HG03108 (cell line): ENCODE measurements at regions not wholly inside any gene's neighbourhood (a gene's known extent, or its start where the extent isn't known, plus 50 kb on each side); places are given as distances from the start of the nearest gene placed in this dataset.

Source experiments
- ATAC-seq: cut with Tn5 transposase; IDR thresholded peaks from one replicate; pipeline ENCODE4 v1.9.1; 2021; ENCODE audit warnings: moderate library complexity; ENCODE audit not compliant: unreplicated experiment

GRCh38 chr11:19410032-19410431 lies 169.3 kb upstream of the E2F8 start:
- peak; percentile 71 for ATAC-seq

DNA sequence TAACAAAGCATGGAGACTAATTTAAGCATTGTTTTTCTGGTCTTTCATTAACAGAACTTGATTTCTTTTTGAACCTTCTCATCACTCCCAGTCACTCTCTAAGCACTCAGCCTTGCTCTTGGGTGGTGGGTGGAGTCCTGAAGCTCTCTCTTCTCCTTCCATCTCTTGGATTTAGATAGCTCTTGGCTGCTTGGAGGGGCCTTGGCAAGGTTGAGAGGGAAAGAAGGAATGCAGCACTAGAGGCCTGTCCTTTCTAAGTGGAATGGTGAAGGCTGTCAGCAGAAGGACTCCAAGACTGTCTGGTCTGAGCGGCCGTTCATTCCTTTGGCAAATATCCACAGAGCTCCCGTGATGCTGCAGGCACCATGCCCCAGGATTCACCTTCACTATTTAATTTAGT lies 168.6 kb upstream of the E2F8 start:
- no peak for ATAC-seq

GRCh38 chr11:19407677-19408270 lies 167.0 kb upstream of the E2F8 start:
- no peak for ATAC-seq

- ATAC-seq, result no peak
Measured at GRCh38 chr11:19405966-19406365, 165.2 kb upstream of the E2F8 start.

DNA sequence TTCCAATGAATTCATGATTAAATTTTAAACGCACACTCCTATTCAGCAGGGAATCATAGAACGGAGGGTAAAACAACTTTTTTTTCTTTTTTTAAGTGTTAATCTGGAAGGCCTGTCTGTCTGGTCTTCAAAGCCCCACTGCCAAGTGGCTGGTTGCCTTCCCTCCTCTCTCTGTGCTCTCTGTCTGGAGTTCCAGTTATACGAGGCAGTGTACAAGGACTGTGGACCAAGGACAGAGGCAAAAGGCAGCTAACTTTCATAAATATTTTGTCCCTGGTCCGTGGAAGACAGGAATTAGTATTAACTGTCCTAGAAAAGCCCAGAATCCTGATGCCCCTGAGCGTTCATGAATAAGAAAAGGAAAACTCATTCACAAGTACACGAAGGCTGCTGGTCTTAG lies 164.0 kb upstream of the E2F8 start:
- no peak for ATAC-seq

DNA sequence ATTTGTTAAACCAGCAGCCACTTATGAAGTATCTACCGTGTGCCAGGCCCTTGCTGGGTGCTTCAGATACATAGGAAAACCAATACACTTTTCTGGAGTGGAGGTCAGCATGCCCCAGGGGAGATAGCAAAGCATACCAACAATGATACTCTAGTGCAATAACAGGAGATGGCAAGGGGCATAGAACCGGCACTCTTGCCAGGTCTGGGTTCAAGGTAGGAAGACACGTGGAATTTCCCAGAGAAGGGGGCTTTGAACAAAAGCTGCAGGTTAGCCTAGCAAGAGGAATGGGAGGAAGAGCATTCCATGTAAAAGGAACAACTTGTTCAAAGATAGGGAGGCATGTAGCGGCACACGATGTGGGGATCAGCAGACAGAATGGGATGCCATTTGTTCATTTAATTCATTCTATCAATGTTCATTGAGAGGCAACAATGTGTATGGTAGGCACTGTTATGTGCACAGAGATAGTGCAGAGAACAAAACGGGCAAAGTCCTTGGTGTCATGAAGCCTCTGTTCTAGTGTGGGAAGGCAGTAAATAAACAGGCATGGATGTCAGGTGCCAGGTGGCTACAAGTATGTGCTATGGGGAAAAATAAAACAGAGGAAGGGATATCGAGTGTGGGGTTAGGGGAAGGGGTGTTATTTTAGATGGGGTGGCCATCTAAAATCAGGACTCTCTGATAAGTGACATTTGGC lies 162.6 kb upstream of the E2F8 start:
- ATAC-seq, result no peak

GRCh38 chr11:19400296-19400695 lies 159.6 kb upstream of the E2F8 start:
- no peak for ATAC-seq

DNA sequence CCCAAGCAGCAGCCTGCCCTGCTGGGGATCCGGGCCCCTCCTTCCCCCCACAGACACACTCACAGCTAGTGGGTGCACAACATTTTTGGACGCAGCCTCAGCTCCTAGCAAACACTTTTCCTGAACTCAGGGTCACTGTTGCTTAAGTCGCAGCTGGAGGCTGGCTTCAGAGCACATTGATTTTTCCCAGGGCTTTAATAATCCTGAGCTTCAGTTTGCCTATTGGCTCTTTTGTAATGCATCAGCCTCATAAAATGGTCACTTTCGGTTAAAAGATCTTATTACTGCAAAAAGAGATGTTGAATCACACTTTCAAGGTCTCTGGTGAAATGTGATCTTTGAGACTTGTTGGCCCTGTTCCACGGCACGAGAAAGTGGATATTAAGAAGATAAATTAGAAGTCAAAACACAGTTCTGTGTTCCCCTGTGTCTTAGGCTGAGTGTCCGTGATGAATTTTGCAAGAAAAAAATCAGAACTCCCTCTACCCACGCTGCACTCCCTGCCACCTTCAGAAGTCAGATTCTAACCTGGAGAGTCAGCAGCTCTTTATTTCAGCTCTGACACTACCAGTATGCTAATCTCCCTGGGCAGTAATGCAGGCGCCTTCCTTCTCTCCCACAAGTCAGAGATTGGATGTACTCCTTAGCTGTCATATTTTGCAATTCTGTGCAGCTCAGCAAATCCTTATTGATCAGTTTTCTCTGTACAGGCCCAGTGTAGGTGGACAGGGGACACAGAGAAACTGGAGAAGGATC lies 158.2 kb upstream of the E2F8 start:
- no peak for ATAC-seq

DNA sequence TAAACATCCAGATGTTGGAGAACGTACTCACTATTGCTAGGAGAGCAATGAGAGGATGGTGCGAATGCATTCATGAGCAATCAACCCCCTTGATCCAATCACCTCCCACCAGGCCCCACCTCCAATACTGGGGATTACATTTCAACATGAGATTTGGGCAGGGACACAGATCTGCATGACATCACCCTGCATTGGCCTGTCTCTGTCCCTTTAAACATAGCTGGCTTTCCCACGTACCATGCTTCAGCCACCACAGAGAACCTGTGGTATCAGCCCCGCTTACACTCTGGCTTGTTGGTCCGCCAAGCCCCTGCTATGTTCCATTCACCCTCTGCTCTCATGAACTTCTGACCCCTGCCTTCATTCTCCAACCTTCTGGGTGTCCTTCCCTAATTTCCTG lies 157.5 kb upstream of the E2F8 start:
- ATAC-seq, result no peak

DNA sequence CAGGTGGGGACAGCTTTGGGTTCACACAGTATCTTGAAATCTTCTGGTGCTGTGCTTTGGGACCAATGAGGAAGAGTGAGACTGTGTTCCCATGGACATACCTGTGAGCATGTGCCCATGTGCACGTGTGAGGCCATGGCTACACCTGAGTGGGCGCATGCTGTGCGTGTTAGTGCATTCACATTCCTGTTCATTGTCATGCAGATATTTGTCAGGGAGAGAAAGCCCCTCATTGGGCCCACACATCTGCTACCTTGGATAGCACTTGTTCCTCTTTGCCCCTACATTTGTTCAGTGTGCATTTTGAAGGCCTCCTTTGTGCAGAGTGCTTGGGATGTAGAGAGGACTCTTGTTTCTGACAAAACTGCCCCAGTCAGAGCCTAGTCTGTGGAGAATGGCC lies 154.3 kb upstream of the E2F8 start:
- ATAC-seq, result no peak

DNA sequence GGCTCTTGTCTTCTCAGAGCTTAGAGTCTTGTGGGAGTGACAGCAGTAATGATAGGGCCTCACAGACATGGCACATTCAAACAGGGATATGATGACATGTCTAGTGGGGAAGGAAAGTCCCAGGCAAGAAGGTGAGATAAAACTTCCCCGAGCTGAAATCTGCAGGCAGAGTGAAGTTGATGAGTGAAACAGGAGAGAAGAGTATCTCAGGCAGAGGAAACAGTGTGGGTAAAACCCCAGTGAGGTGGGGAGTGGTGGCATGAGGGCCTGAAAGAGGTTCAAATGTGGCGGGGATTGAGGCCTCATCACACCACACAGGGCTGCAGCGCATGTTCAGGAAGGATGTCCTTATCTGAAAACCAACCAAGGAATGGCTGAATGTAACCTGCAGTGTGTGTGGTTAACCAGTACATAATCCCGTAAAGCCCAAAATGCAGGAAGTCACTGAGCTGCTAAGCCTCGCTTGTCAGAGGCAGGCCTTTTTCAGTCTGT lies 153.8 kb upstream of the E2F8 start:
- peak; percentile 62 for ATAC-seq

DNA sequence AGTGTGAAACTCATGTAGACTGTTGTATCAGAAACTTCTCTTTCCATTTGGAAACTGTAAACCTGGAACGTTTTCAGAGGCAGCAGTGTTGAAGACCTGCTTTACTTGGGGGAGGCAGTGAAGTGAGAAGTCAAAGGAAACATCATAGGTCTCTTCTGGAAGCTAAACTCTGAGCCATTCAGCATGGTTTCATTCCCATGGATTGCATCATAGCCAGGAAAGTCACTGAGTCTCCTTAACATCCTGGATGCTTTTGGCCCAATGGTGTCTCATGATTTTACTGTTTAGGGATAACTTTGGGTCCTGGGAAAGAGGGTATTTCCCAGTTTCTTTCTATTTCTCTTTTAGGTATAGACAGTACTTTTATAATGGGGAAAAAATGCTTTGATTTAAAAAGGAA lies 153.2 kb upstream of the E2F8 start:
- ATAC-seq, result no peak

- no peak for ATAC-seq
Measured at GRCh38 chr11:19392847-19393518, 152.2 kb upstream of the E2F8 start.

DNA sequence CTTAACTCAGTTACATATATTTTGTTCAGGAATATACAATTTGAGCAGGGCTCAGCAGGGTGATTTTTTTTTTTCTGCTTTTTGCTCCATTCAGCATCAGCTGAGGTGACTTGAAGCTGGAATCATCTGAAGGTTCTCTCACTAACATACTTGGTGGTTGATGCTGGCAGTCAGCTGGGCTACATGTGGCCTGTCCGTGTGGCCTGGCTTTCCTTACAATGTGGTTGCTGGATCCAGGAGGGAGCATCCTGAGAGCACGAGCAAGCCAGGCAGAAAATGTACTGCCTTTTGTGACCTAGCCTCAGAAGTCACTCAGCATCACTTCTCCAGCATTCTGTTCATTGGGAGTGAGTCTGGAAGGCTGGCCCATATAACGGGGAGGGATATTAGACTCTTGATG lies 151.6 kb upstream of the E2F8 start:
- ATAC-seq, result no peak

GRCh38 chr11:19391652-19392051 lies 150.9 kb upstream of the E2F8 start:
- no peak for ATAC-seq

DNA sequence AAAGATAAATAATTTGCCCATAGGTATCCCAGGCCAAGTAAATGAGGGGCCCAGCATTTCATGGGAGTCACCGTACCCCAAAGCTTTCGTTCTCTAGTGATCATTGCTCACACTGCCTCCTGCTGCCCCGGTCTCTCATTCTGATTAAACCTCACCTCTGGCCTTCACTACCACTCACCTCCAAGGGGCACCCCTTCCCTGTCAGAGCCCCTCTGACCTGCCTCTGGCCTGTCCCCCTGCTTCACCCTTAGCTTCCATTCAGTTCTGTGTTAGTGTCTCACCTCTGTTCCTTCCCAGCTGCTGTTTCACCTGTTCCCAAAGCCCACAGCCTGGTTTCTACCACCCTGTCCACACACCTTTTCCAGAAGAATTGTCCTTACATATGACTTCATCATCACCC lies 150.3 kb upstream of the E2F8 start:
- no peak for ATAC-seq

- no peak for ATAC-seq
Measured at GRCh38 chr11:19389787-19390303, 149.1 kb upstream of the E2F8 start.

DNA sequence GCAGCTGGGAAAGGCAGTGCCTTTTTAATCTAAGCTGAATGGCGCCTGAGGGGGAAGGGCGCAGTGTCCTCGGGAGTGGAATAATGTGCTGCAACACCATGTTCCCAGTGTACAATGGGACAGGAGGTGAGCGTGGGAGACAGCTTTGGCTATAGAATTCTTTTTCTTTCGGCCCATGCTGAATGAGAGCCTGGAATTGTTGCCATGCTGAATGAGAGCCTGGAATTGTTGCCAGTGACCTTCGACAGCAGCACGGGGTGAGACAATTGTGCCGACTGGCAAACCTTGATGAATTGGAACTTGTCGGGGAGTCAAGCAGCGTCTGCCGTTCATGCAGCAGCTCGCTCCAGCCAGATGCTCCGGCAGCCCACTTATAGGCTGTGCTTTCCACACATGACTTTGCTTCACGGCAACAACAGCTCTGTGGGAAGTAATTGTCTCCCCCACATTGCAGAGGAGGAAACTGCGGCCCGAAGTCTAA lies 141.4 kb upstream of the E2F8 start:
- no peak for ATAC-seq

DNA sequence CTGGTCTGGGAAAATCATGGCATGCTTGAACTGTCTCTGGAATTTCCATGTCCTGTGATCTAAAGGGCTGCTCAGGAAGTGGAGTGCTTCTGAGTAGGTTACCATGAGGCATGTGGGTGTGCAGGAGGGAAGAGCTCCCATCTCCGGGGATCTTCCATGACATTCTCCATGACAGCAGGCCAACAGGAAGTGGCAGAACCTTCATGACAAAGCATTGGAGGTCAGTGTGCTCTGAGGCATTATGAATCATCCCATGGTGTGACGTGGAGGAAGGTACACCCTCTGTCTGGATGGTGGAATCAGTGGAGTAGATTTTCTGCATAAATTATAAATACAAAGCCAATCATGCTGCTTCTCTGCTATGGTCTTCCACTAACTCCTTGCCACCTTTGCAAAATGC lies 139.6 kb upstream of the E2F8 start:
- ATAC-seq, result no peak

GRCh38 chr11:19379465-19379864 lies 138.7 kb upstream of the E2F8 start:
- ATAC-seq, result no peak

GRCh38 chr11:19378814-19379213 lies 138.1 kb upstream of the E2F8 start:
- no peak for ATAC-seq
